Putamen (tissue), 1 donor: ENCODE measurements at regions not wholly inside any gene's neighbourhood (a gene's known extent, or its start where the extent isn't known, plus 50 kb on each side); places are given as distances from the start of the nearest gene placed in this dataset.
A peak's percentile ranks its signal among the peaks of the same experiment; 100 is the strongest.
"Not testable (repeated sequence)": the region's sequence is repeated elsewhere in the genome, so short reads cannot be mapped to it uniquely, and the experiment has no call there.

ENCODE experiments used
- DNase-seq: peaks from one replicate; pipeline ENCODE4 v3.0.0-alpha.2; 2016; ENCODE audit warnings: low spot score

DNA sequence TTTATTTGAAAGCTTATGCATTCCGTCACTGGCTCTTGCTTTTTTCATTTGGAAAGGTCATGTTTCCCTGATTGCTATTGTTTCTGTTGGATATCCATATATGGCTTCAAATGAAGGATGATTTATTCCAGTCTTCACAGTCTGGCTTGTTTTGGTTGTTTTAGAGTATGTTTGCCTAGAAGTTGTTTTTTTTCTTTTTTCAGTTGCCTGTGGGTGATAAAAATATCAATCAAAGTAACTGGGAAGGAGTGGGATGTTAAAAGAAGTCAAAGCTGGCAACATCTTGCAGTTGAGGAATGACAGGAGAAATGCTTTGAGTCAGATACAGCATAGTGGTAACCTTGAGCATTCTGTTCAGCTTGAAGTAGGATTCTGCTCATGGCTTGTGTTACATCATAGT is 610.5 kb downstream of the PLOD2 start:
- DNase-seq = no peak

DNA sequence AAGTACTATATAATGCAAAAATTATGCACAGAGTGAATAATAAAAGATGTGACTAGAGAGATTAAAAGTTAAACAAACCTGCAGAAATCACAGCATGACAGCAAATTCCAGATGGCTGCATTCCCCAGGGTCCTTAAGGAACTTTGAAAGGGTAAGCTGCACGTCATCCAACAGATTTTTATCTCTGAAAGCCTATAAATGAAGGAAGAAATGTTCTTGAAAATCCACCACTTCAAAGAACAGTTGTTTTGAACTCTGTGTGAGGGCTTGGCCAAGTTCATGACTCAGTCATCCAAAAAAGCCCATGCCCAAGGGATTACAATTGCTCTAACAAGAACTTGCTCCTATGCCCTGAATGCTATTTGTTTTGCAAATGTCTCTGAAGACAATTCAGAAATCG is 603.6 kb downstream of the PLOD2 start:
- DNase-seq = peak; percentile 1

DNA sequence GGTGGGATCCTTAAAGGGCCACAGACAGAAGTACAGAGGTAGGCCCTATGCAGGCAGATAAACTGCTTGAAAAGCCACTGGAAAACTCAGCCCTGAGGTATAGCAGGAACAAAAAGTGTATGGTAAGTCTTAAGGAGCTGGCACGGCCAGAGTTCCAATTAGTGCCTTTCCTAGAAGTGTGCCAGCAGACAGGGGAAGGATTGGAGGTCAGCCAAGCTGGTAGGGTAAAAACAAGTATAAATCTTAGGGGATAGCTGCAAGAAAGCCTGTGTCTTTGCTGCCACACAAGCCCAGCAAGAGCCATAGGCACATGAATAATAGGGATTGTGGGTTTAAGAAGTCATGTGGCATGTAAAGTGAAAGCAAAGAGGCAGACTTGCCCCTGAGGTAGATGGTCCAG is 582.5 kb downstream of the PLOD2 start:
- no peak for DNase-seq

DNA sequence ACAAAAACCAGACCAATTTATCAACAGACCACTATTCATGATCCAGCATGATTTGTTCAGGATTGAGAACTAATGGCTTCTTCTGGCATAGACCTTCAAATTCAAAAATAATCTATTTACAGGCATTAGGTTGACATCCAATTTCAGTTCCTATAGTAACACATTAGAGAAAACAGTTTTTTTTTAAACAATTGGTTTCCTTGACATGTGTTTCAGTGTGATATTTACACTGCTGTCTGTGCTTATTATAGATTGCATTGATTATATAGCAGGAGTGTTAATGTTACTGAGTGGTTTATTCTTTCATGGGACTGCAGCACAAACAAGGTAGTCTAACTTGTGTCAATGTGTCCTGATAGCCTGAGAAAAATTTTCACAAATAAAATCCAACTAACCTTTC is 579.3 kb downstream of the PLOD2 start:
- no peak for DNase-seq

DNA sequence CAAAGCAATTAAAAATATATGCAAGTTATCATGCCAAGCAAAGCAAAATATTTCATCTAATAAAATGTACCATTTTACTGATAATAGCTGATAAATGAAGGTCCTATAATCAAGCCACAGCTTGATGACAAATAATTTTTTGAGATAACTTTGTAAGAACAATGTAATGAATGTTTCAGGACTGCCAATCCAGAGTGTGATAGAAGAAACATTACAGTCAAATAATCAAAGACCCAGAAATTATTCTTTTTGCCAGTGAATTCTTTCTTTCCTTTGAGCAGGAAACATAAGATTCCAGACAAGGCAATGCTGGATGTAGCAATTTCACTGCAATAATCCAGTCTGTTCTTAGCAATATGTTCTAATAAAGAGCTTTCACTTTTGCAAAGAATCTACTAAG is 556.1 kb downstream of the PLOD2 start:
- no peak for DNase-seq

DNA sequence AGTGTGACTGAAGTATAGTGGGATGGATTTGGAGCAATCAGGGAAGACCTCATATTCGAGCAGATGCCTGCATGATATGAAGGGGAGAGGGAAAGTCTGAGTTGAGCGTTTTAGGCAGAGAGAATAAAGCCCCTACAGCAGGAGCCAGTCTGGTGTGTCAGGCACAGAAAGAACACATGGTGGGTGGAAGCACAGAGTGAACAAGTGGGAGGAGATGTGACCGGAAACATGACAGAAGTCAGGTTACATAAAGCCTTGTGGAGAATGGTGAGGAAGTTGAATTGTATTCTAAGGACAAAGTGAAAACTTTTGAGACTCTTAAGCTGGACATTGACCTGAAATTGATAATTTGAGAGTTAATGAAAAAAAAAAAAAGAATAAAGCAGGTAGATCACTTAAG is 541.0 kb downstream of the PLOD2 start:
- DNase-seq = no peak

DNA sequence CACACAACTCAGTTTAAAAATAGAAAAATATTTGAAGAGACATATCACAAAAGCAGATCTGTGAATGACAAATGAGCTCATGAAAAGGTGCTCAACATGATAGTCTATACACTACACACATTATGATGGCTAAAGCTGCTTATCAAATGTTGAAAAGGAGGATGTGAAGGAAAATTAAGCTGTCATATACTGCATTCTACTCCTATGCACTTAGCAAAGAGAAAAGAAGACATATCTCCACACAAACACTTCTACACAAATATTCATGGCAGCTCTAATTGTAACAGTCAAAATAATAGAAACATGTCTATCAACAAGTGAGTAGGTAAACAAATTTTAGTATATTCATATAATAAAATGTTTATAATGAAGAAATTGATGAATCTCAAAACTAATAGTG is 540.5 kb downstream of the PLOD2 start:
- no peak for DNase-seq

DNA sequence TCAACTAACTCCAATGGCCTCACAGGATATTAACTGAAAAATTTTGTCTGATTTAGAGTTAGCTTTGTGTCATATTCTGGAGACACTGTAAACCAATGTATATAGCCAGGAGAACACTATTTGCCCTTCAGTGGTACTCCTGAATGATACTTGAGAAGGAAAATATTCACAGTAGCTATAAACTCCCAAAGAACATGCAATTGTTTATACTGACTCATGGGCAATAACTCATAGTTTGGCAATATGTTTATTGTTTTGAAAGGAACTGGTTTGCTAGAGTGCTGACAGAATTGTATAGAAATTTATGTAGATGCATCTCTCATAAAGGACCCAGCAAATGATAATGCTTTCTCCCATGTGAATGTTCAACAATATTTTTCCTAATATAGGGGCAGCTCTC is 537.6 kb downstream of the PLOD2 start:
- DNase-seq = no peak

DNA sequence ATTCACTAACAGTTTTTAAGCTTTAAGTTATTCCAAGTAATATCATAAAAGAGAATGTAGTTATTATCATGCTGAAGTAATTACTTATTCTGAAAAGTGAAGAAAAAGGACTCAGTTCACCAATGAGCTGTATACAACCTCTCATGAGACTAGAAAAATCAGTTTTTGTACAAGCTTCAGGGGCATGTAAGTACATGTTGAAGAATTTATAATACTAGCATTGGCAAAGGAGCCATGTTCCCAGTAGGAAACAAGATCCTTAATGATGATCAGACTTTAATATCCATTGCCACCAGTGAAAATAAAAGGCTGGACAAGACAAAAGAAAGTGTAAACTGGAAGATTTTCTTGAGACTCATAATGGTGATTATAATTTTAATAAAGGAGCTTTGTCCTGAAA is 532.8 kb downstream of the PLOD2 start:
- DNase-seq = no peak

DNA sequence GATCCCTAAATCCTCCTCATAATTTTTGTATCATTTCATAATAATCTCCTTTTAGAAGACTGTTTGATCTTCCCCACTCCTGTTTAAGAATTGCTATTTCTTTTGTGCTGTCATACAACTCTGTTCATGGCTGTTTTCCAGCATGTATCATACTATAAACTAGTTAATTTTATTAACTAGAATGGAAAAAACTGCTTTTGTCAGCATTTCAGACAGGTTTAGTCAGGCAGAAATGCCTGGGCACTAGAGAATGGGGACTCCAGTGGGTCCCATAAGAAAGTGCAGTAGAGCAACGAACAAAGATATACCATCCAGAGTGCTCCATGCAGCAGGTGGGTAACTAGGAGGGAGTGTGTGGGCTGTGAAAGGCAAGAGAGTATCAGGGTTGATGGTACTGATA is 523.9 kb downstream of the PLOD2 start:
- DNase-seq = no peak

DNA sequence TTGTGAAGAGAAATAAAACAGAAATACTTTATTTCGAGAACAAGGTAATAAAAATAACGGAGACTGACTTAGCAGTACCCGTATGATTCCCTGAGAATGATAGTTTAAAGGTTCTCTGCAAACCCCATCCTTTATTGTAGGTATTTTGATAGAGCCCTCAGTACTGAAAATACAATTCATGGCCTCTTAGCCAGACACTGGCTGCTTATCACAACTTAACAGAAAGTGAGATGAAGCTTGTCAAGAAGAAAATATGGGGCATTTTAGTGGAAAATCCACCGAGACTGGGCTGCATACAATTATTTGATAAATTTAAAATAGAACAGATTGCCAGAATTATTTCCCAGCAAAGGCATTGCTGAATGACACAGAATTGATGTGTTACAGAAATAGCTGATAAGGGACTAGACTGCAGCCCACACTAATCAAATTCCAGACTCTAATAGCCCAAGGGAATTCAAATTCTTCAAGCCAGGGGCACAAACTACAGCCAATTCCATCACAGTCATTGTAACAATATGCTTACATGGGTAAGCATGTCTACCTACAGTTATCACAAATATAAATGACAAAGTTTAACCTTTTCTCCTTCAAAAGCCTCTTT is 521.9 kb downstream of the PLOD2 start:
- no peak for DNase-seq

DNA sequence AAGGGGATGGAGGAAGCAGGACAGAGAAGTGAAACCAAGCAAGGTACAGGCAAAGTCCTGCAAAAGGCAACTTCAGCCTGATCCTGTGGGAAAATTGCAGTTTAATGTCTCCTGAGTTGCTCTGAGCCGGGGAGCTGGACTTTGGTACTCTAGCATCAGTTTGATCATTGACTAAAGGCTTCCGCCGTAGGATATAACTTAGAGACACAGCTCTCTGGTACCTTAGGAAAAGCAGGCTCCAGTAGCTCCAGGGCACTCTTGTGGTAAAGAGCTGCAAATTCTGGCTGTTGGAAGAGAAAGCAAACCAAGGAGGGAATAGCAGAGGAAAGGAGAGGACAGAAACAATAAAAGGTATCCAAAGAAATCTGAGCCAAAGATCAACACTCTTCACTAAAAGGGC is 521.1 kb downstream of the PLOD2 start:
- DNase-seq = no peak

DNA sequence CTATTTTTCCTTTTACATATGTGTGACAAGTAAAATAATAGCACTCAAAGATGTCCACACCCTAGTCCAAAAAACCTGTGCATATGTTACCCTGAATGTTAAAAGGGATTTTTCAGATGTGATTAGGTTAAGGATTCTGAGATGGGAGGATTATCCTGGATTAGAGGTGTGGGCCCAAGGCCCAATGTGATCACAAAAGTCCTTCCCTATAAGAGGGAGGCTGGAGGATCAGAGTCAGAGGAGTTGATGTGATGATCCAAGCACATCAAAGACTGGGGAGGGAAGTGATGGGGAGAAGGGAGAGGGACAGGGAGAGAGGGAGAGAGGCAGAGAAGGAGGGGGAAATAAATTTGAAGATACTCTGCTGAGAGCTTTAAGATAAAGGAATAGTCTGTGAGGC is 512.6 kb downstream of the PLOD2 start:
- no peak for DNase-seq

DNA sequence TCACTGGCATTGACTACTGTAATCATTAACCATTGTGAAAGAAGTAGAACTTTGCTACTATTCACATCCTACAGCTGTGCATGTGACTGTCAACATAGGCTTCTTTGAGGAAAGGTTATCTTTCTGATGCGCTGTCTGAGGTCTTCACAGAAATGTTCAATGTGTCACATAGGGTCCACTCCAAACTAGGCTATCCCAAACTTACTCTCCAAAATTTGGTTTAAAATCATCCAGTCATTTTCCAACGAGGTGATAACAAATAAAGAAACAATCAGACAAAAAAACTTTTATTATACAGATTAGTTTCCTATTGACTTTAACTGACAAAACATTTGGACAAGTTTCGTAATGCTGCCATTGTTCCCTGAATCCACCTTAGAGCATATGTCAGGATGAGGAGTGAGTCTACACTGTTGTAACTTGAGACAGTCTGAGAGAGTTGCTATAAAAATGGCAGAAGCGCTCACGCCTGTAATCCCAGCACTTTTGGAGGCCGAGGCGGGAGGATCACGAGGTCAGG is 511.6 kb downstream of the PLOD2 start:
- DNase-seq = no peak

DNA sequence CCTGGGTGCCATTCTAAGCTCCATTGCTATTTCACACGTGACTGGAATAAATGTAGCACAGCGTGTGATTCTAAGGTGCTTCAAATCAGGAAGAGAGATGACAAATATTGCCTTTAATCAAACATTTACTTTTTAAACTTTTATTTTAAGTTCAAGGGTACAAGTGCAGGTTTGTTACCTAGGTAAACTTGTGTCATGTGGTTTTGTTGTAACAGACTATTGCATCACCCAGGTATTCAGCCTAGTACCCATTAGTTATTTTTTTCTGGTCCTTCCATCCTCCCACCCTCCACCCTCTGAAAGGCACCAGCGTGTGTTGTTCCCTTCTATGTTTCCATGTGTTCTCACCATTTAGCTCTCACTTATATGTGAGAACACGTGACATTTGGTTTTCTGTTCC is 510.8 kb downstream of the PLOD2 start:
- no peak for DNase-seq

DNA sequence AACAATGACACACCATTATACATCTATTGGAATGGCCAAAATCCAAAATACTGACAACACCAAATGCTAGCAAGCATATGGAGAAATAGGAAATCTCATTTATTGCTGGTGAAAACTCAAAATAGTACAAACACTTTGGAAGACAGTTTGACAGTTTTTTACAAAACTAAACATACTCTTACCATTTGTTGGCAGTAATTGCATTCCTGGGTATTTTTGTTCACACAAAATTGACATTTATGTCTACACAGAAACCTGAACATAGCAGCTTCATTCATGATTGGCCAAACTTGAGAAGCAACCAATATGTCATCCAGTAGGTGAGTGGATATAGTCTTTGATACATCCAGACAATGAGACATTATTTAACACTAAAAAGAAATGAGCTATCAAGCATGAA is 489.9 kb downstream of the PLOD2 start:
- no peak for DNase-seq

DNA sequence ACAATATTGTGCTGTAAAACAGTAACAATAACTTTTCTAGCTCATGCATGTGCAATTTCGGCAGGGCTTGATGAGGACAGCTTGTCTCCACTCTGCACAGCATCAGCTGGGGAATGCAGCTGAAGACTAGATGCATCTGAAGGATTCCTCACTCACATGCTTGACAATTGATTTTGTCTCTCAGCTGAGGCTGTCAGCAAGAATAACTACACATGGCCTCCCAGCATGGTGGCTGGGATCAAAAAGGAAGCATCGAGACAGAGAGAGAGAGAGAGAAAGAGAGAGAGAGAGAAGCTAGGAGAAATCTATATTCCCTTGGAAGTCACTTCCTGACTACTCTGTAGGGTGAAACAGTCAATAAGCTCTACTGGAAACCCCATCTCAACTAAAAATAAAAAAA is 487.1 kb downstream of the PLOD2 start:
- DNase-seq = no peak

DNA sequence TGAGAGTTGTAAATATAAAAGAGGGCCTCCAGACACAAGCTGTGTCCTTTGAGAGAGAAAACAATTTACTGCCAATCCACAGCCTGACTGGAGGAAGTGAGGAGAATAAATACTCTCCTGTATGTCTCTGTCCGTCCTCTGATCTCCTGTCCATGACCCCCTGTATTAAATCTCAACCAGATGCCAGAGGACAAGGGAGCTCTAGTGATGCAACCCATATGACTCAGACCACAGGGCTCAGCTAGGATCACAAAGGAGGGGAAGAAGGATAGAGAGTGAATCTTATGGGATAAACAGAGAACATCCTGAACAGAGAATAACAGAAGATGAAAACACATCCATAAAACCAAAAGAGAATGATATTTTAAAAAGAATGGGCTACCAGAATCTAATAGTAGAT is 482.6 kb downstream of the PLOD2 start:
- no peak for DNase-seq

DNA sequence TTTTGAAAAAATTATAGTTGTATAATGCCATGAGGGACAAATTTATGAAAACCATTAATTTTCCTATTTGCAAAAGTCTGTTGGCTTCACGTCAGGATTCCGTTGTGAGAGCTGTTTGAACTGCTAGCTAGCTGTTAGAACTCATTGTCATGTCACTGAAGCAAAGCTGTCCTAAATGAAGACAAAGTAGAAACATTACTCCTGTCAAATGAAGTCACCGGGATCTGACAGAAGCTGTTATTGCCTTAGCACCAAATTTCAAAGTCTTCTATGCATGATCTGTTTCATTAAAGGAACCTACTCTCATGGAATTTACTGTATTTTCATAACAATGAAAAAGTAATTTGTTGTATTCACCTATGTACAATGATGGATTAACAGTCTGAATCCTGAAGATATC is 479.8 kb downstream of the PLOD2 start:
- no peak for DNase-seq

DNA sequence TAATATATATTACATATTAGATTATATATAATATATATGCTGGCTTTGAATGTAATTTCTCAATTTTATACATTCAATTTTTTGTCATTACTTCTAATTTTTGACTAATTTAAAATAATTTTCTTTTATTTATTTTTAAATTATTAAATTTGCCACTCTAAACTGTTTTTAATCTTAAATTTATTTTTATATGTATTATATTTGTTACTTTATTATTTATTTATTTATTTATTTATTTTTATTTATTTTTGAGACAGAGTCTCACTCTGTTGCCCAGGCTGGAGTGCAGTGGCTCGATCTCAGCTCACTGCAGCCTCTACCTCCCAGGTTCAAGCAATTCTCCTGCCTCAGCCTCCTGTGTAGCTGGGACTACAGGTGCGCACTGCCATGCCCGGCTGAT is 473.0 kb downstream of the PLOD2 start:
- not testable (repeated sequence) for DNase-seq

DNA sequence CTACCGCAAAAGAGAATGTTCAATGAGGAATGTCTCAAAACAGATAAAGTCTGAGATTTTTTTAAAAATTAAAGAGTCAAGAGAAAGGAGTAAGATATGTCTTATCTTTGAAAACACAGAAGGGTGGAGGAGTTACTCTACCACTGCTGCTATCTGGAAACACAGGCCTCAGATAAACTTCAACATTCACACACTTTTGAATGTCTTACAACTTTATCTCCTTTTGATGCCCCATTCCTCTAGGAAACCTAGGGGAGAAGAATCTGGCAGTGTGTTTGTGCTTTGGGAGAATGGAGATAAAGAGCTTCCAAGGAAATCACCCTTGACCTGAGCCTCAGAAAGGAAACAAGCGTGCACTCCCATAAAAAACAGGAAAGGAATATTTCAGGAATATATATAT is 468.2 kb downstream of the PLOD2 start:
- DNase-seq = no peak

DNA sequence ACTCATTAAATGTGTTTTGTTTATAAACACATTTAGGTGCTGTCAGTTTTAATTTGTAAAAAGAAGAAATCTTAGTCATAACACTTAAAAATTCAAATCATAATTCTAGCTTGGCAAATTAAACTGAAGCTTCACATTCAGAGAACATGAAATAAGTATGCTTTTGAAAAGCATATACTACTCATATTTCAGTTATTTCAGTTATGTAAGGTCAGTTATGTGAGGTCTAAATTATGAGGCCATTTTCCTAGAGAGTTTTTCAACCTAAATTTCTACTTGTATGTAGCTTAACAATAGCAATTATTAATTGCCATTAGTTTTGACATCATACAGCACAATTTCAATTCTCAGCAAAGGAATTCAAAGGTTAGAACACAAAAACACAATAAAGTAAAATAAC is 465.0 kb downstream of the PLOD2 start:
- DNase-seq = no peak

DNA sequence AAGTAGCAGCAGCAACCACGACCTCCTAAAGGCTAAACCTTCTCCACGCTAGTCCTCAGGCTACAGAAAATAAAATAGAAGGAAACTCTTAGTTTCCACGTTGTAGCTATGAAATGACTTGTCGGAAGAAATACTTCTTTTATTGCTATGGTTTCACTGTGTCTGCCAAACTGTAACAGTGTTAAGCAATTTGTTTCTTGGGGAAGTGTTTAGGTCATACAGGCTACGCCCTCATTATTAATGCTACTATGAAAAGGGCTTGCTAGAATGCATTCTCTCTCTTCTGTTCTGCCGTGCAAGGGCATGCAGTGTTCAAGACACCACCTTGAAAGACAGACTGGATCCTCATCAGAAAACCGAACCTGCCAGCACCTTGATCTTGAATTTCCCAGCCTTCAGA is 462.7 kb downstream of the PLOD2 start:
- DNase-seq = no peak

DNA sequence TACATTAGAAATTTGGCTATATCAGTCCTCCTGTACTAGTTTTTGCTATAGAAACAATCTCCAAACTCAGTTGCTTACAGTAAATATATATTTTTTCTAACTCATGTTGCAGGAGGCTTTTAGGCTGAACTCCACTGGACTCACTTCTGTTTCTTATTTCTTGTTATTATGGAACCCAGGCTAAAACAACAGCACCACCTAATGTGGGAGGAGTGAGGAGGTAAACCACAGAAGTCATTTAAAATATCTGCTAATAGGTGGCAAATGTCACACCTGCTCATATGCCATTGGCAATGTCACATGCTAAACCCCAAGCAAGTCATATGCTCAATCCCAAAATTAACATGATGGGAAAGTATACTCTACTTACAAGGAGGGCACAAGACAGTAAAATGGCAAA is 462.2 kb downstream of the PLOD2 start:
- DNase-seq = no peak

DNA sequence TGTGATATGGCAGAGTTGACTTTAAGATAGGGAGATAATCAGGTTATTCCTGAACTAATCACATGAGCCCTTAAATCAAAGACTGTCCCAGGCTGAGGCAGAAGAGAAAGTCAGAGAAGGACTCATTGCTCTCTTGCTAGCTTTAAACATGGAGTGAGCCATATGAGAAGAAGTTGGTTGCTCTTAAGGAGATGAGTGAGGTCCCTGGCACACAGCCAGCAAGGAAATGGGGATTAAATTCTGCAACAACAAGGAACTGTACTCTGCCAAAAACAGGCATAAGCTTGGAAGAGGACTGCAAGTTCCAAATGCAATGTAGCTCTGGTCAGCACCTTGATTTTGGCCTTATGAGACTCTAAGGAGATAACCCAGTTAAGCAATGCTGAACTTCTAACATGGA is 457.0 kb downstream of the PLOD2 start:
- DNase-seq = no peak
